ENCODE measurements at regions not wholly inside any gene's neighbourhood (a gene's known extent, or its start where the extent isn't known, plus 50 kb on each side); places are given as distances from the start of the nearest gene placed in this dataset.

- Histone ChIP-seq H3K9me3 (ENCODE audit: control insufficient read depth, low read depth, low read length) (no peaks in the 10 kb centered on the region), H3K79me2 (ENCODE audit: control insufficient read depth, insufficient read depth, low read length) (no peaks in the 10 kb centered on the region), H3K4me3 (ENCODE audit: control insufficient read depth in 2 of 3, extremely low read depth in 1 of 3, insufficient read depth in 2 of 3, low read depth in 1 of 3, low read length in 3 of 3) (no peak overlapping the region), H3K4me1 (ENCODE audit: control insufficient read depth, extremely low read depth, insufficient read depth, low read length) (no peaks in the 10 kb centered on the region), H2AFZ (ENCODE audit: control insufficient read depth, low read length) (no peak overlapping the region), H3K9ac (ENCODE audit: control insufficient read depth, extremely low read depth, insufficient read depth, low read length) (no peak overlapping the region), H3K36me3 (ENCODE audit: control insufficient read depth in 2 of 2, extremely low read depth in 1 of 2, insufficient read depth in 2 of 2, low read length in 2 of 2) (no peaks in the 10 kb centered on the region), H3K4me2 (ENCODE audit: control insufficient read depth, extremely low read depth, insufficient read depth, low read depth, low read length) (no peak overlapping the region), H4K20me1 (ENCODE audit: control insufficient read depth, extremely low read depth, insufficient read depth, low read length) (no peaks in the 10 kb centered on the region), H3K27ac (ENCODE audit: control insufficient read depth, insufficient read depth, low read length) (no peak overlapping the region), H3K27me3 (ENCODE audit: control insufficient read depth, extremely low read depth, insufficient read depth, low read length) (no peaks in the 10 kb centered on the region), H3K9me1 (ENCODE audit: control insufficient read depth, extremely low read depth, insufficient read depth, low read length) (no peaks in the 10 kb centered on the region)
- DNase-seq (ENCODE audit: low read depth, low spot score) = no peak
- dilution Hi-C loops (cut with MboI; ENCODE audit: extremely low pct_ligation_motif_present, low sequenced_read_pairs) = no loop called here
- no peak for FAIRE-seq
- TF ChIP-seq EZH2 (IDR thresholded peaks at IDR 0.05; ENCODE audit: low read length) = no peak
- TF ChIP-seq, protein P1, sequence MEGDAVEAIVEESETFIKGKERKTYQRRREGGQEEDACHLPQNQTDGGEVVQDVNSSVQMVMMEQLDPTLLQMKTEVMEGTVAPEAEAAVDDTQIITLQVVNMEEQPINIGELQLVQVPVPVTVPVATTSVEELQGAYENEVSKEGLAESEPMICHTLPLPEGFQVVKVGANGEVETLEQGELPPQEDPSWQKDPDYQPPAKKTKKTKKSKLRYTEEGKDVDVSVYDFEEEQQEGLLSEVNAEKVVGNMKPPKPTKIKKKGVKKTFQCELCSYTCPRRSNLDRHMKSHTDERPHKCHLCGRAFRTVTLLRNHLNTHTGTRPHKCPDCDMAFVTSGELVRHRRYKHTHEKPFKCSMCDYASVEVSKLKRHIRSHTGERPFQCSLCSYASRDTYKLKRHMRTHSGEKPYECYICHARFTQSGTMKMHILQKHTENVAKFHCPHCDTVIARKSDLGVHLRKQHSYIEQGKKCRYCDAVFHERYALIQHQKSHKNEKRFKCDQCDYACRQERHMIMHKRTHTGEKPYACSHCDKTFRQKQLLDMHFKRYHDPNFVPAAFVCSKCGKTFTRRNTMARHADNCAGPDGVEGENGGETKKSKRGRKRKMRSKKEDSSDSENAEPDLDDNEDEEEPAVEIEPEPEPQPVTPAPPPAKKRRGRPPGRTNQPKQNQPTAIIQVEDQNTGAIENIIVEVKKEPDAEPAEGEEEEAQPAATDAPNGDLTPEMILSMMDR (optimal IDR thresholded peaks at IDR 0.05 in 1 of 3, IDR thresholded peaks at IDR 0.05 in 1 of 3, conservative IDR thresholded peaks at IDR 0.05 in 1 of 3; ENCODE audit: extremely low read depth in 1 of 3, insufficient read depth in 2 of 3, low read length in 3 of 3) = no peak
These were observed 153.7 kb downstream of the PCDH20 start for GRCh38 chr13:61261746-61262472.

DNA sequence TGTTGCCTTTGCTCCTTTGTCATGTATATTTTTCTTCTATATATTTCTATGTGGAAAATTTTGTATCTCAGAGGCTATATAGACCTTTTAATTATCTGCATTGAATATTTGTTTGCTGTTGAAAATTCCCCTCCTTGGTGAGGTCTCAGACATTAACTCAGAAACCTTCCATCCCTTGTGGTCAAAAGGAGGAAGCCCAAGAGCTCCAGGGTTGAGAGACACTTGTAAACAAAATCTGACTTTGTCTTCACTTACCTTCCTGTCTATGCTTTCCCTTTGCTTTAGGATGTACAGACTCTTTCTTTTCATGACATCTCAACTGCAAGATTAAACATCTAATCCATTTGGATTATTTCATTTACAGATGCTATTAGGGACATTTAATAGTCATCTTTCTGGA, 157.5 kb downstream of the PCDH20 start:
- H3K27ac ChIP-seq (ENCODE audit: control insufficient read depth, insufficient read depth, low read length) = no peak overlapping the region
- no peaks in the 10 kb centered on the region for H3K36me3 ChIP-seq (ENCODE audit: control insufficient read depth in 2 of 2, extremely low read depth in 1 of 2, insufficient read depth in 2 of 2, low read length in 2 of 2)
- no peak for FAIRE-seq
- no peak overlapping the region for H3K4me3 ChIP-seq (ENCODE audit: control insufficient read depth in 2 of 3, extremely low read depth in 1 of 3, insufficient read depth in 2 of 3, low read depth in 1 of 3, low read length in 3 of 3)
- no peaks in the 10 kb centered on the region for H3K4me1 ChIP-seq (ENCODE audit: control insufficient read depth, extremely low read depth, insufficient read depth, low read length)
- H3K9me1 ChIP-seq (ENCODE audit: control insufficient read depth, extremely low read depth, insufficient read depth, low read length) = no peaks in the 10 kb centered on the region
- no peak overlapping the region for H3K9ac ChIP-seq (ENCODE audit: control insufficient read depth, extremely low read depth, insufficient read depth, low read length)
- no peaks in the 10 kb centered on the region for H3K79me2 ChIP-seq (ENCODE audit: control insufficient read depth, insufficient read depth, low read length)
- H2AFZ ChIP-seq (ENCODE audit: control insufficient read depth, low read length) = no peak overlapping the region
- no peaks in the 10 kb centered on the region for H3K9me3 ChIP-seq (ENCODE audit: control insufficient read depth, low read depth, low read length)
- H3K27me3 ChIP-seq (ENCODE audit: control insufficient read depth, extremely low read depth, insufficient read depth, low read length) = no peaks in the 10 kb centered on the region
- no peak for DNase-seq (ENCODE audit: low read depth, low spot score)
- TF ChIP-seq, protein P1 (optimal IDR thresholded peaks at IDR 0.05 in 1 of 3, IDR thresholded peaks at IDR 0.05 in 1 of 3, conservative IDR thresholded peaks at IDR 0.05 in 1 of 3; ENCODE audit: extremely low read depth in 1 of 3, insufficient read depth in 2 of 3, low read length in 3 of 3) = no peak
- TF ChIP-seq EZH2 (IDR thresholded peaks at IDR 0.05; ENCODE audit: low read length) = no peak
- dilution Hi-C loops (cut with MboI; ENCODE audit: extremely low pct_ligation_motif_present, low sequenced_read_pairs) = no loop called here
- no peaks in the 10 kb centered on the region for H4K20me1 ChIP-seq (ENCODE audit: control insufficient read depth, extremely low read depth, insufficient read depth, low read length)
- H3K4me2 ChIP-seq (ENCODE audit: control insufficient read depth, extremely low read depth, insufficient read depth, low read depth, low read length) = no peak overlapping the region
